Thyroid gland (tissue), 4 donors: ENCODE measurements at regions not wholly inside any gene's neighbourhood (a gene's known extent, or its start where the extent isn't known, plus 50 kb on each side); places are given as distances from the start of the nearest gene placed in this dataset.
"Not testable (repeated sequence)": the region's sequence is repeated elsewhere in the genome, so short reads cannot be mapped to it uniquely, and the experiment has no call there.

Source experiments
- DNase-seq, 2 donors: peaks; one replicate each; pipeline ENCODE4 v3.0.0-alpha.2; 2019
- H3K27ac ChIP-seq, 3 donors: fragments of 200-600 bp; sonication (generic); 1 replicate in 2 of 3; 2 replicates in 1 of 3; pipeline ENCODE4 v1.5.1; 2016 to 2019; ENCODE audit warnings: mild to moderate bottlenecking in 1 of 3, moderate library complexity in 1 of 3
- H3K27me3 ChIP-seq: fragments of 200-600 bp; sonication (generic); one replicate; pipeline ENCODE4 v1.5.1; 2019
- H3K36me3 ChIP-seq, 2 donors: fragments of 200-600 bp; sonication (generic); one replicate each; pipeline ENCODE4 v1.5.1; 2016 to 2019
- H3K4me1 ChIP-seq, 2 donors: fragments of 200-600 bp; sonication (generic); one replicate each; pipeline ENCODE4 v1.5.1; 2017 to 2019
- H3K4me3 ChIP-seq, 3 donors: fragments of 200-600 bp; sonication (generic); replicated peaks in 1 of 3; 1 replicate in 2 of 3; 2 replicates in 1 of 3; pipeline ENCODE4 v1.5.1; 2016; ENCODE audit warnings: mild to moderate bottlenecking in 1 of 3
- H3K9me3 ChIP-seq: fragments of 200-600 bp; sonication (generic); one replicate; pipeline ENCODE4 v1.5.1; 2017
- CTCF ChIP-seq, 6 experiments: fragments of 200-600 bp in 3 of 6; fragments of 450-650 bp in 3 of 6; sonication (generic) in 3 of 6; IDR thresholded peaks; one replicate each; pipeline ENCODE4 v1.5.1; 2016 to 2019; ENCODE audit warnings: antibody characterized with exemption in 6 of 6, mild to moderate bottlenecking in 2 of 6, inconsistent platforms in 1 of 6, moderate library complexity in 1 of 6
- POLR2A ChIP-seq, 2 donors: fragments of 450-650 bp; IDR thresholded peaks; one replicate each; pipeline ENCODE4 v1.6.1; 2017; ENCODE audit warnings: antibody characterized with exemption in 2 of 2, mild to moderate bottlenecking in 2 of 2, moderate library complexity in 1 of 2
- WGBS, 2 donors: methylation state at CpG; one replicate each; pipeline ENCODE4 v1.1.5; 2017; 5-methylcytosine and 5-hydroxymethylcytosine counted together
- intact Hi-C: fragments of 100-400 bp; cut with DNase I; formaldehyde crosslinking; loops from one replicate; pipeline ENCODE4 v1.15.1; 2023

DNA sequence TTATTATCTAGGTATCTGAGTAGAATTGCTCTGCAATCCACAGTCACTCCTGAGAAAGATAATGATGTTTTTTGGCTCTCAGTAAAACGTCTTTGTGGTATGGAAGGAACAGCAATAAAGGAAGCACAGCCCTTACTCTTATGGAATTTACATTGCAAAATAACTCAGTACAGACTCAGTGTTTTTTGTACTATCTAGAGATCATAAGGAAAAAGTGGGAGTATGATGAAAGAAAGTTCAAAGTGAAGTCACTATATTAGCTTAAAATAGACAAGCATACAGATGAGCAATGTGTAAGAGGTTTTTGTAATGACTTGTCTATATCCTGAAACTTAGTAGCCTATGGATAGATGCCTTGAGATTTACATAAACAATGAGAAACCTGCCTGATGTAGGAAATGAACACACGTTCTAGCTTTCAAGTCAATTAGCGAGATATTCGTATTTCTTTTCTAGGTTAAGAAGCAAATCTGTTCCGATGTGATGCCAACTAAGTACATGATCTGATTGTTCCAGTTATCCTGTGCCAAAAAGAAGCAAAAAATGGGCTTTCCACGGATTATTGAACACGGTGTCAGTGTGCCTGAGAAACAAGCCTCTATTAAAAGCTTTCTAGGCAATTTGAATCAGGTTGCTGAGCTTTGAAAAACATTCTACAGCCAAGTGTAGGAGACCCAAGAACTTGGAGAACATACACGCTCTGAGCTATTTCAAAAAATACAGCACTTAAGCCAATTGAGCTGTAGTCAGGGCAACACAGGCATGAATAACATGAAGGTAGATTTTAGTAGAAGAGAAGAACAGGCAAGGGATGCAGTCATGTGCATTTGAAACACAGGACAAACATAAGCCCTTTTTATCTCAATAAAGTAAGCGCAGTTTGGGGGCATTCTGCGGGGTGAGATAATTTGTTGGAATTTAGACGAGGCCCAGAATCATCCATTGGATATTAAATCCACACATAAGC lies 86.3 kb upstream of the TAF11L2 start:
- WGBS, 2 donors: 30 to 36% methylated on average over 11 of the region's 11 CpGs
- DNase-seq: peak in 1 of 2 donors; percentile 5
- intact Hi-C loops: no loop called here
- no peak for TF ChIP-seq POLR2A (IDR thresholded peaks at IDR 0.05)
- H3K9me3 ChIP-seq: no peaks in the 10 kb centered on the region
- H3K4me1 ChIP-seq: peaks cover 3 to 9% of the 10 kb centered on the region in 2 donors
- no peak overlapping the region for H3K4me3 ChIP-seq
- no peak overlapping the region for H3K27ac ChIP-seq
- H3K36me3 ChIP-seq: no peaks in the 10 kb centered on the region
- H3K27me3 ChIP-seq: no peaks in the 10 kb centered on the region

DNA sequence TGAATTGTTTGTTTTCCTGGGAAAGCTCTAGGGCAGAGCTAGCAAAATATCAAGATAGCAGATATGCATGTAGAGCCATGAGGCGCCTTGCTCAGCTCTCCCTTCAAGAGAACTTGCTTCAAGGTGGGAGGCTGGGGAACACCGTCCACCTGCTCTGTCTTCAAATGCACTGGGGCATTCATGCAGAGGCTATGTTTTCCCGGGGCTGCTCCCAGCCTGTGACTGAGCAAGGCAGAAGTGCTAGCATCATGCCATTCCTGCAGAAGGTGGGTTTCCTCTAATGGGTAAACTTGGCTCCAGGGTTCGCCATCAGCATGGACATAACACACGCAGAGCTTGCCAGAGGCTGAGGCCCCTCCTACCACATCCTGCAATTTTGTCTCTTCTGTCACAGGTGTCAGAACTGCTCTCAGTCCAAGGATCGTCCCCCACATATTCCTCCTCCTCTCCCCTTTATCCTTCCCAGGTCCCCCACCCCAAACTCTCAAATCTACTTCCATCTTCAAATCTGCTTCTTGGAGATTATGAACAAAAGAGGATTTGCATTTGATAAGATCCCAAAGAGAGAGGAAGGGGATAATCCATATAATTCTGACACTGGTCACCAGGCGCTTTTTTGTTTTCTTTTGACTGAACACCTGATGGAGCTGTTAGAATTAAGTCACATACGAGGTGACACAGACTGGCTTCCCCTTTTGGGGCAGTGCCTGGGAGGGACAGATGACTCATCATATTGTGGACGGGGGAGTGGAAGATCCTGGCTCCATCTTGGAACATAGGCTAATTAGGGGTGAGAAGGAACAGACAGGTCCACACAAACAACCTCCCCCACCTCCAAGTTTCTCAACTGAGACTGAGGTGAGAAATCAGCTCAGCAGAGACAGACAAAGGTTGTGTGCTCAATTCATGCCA lies 85.0 kb upstream of the TAF11L2 start:
- no peak for TF ChIP-seq POLR2A (IDR thresholded peaks at IDR 0.05)
- TF ChIP-seq CTCF (IDR thresholded peaks at IDR 0.05): no peak
- 54 to 61% methylated on average over 9 of the region's 9 CpGs for WGBS, 2 donors
- Histone ChIP-seq H3K27me3 (no peaks in the 10 kb centered on the region), H3K9me3 (no peaks in the 10 kb centered on the region), H3K27ac (no peak overlapping the region), H3K4me3 (no peak overlapping the region), H3K4me1 (peaks cover 3 to 9% of the 10 kb centered on the region in 2 donors), H3K36me3 (no peaks in the 10 kb centered on the region)
- DNase-seq: no peak
- intact Hi-C loops: no loop called here

DNA sequence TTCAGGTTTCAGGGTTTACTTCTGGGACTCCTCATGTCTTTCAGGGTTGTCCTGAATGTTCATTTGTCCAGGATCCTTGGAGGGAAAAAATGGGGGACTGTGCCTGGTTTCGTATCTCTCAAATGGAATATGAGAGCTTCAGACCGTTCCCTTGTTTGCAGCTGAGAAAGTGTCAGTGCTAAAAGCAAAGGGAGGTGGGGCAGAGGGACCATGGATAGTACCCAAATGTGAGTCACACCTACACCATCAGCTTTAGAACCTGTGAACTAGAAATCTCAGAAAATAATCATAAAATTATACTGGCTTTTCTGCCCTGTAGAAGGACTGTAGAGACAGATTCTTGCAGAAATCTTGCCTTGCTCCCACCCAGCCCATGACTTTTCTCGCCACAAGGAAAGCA lies 84.3 kb upstream of the TAF11L2 start:
- WGBS, 2 donors: 86 to 93% methylated on average over 3 of the region's 3 CpGs
- H3K4me1 ChIP-seq: peaks cover 3 to 9% of the 10 kb centered on the region in 2 donors
- H3K27me3 ChIP-seq: no peaks in the 10 kb centered on the region
- no peaks in the 10 kb centered on the region for H3K36me3 ChIP-seq
- intact Hi-C loops: no loop called here
- no peak overlapping the region for H3K4me3 ChIP-seq
- H3K27ac ChIP-seq: no peak overlapping the region
- no peak for DNase-seq
- TF ChIP-seq POLR2A (IDR thresholded peaks at IDR 0.05) (no peak), CTCF (IDR thresholded peaks at IDR 0.05) (no peak)
- H3K9me3 ChIP-seq: no peaks in the 10 kb centered on the region

- Histone ChIP-seq H3K27ac (no peak overlapping the region), H3K27me3 (no peaks in the 10 kb centered on the region), H3K9me3 (no peaks in the 10 kb centered on the region), H3K36me3 (no peaks in the 10 kb centered on the region), H3K4me1 (peaks cover 3 to 9% of the 10 kb centered on the region in 2 donors), H3K4me3 (no peak overlapping the region)
- intact Hi-C loops: no loop called here
- no peak for DNase-seq
- WGBS, 2 donors: 56 to 63% methylated on average over 13 of the region's 13 CpGs
- TF ChIP-seq CTCF (IDR thresholded peaks at IDR 0.05) (no peak), POLR2A (IDR thresholded peaks at IDR 0.05) (no peak)
Observed at GRCh38 chr5:17415321-17415758, 82.7 kb upstream of the TAF11L2 start.

DNA sequence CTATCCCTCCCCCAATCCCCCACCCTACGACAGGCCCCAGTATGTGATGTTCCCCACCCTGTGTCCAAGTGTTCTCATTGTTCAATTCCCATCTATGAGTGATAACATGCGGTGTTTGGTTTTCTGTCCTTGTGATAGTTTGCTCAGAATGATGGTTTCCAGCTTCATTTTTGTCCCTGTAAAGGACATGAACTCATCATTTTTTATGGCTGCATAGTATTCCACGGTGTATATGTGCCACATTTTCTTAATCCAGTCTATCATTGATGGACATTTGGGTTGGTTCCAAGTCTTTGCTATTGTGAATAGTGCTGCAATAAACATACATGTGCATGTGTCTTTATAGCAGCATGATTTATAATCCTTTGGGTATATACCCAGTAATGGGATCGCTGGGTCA lies 81.7 kb upstream of the TAF11L2 start:
- WGBS, 2 donors: 90 to 92% methylated on average over 4 of the region's 4 CpGs
- H3K27ac ChIP-seq, H3K4me1 ChIP-seq, H3K27me3 ChIP-seq, DNase-seq, H3K4me3 ChIP-seq, intact Hi-C loops, H3K36me3 ChIP-seq, H3K9me3 ChIP-seq: not testable (repeated sequence)
